ENCODE measurements at regions not wholly inside any gene's neighbourhood (a gene's known extent, or its start where the extent isn't known, plus 50 kb on each side); places are given as distances from the start of the nearest gene placed in this dataset.
A peak's percentile ranks its signal among the peaks of the same experiment; 100 is the strongest.

DNA sequence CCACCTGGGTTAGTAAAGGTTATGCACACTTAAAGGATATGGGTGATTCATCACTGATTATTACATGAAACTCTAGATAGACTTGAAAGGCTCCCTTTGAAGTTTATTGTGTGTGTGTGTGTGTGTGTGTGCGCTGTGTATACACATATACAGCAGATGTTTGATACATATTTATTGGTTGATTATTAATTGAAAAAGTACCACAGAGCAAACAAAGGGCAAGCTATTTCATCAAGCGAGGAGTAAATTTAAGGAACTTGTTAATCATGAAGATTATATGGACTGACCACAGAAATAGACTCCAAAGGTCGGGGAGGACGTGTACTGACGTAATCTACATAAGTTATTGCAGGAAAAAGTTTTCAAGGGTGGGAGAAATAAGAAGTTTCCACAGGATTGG is 617.4 kb upstream of the POU3F3 start:
- 4% methylated on average over 5 of the region's 5 CpGs for WGBS (ENCODE audit: low lambda C conversion rate)
- in situ Hi-C loops (cut with HindIII; ENCODE audit: extremely low pct_ligation_motif_present, low pct_unique_long_range_greater_than_20kb) (no loop called here), intact Hi-C loops (cut with micrococcal nuclease; ENCODE audit: unreplicated experiment) (no loop called here)
- H3K4me1 ChIP-seq (ENCODE audit: insufficient read depth, low read length) = no peaks in the 10 kb centered on the region
- FAIRE-seq (no peak), DNase-seq (ENCODE audit: low spot score) (no peak), ATAC-seq (no peak)
- ChIA-PET POLR2A (no interaction called here), CTCF (ENCODE audit: low intra/inter-chr PET ratio, low total read pairs) (no interaction called here)
- H3K27ac ChIP-seq (ENCODE audit: extremely low read length, insufficient read depth, low read length) = no peak overlapping the region
- BruUV-seq (replicated peaks) = no TSS peak
- H3K79me2 ChIP-seq (ENCODE audit: insufficient read depth, low read length) = no peaks in the 10 kb centered on the region
- TF ChIP-seq ATF7 (IDR thresholded peaks at IDR 0.05) (peak; percentile 31), ATF7 (CRISPR knock-in tag; IDR thresholded peaks at IDR 0.05) (no peak), MYC (CRISPR knock-in tag; IDR thresholded peaks at IDR 0.05; ENCODE audit: borderline replicate concordance) (no peak)
- H3K9me3 ChIP-seq (ENCODE audit: low read length) = peaks cover 29% of the 10 kb centered on the region
- H3K27me3 ChIP-seq (ENCODE audit: control insufficient read depth in 1 of 2, insufficient read depth in 2 of 2, low read length in 2 of 2) = no peaks in the 10 kb centered on the region
- H3K4me2 ChIP-seq (ENCODE audit: low read depth, low read length) = no peak overlapping the region
- H4K20me1 ChIP-seq (ENCODE audit: insufficient read depth, low read length) = no peaks in the 10 kb centered on the region
- no peak overlapping the region for H2AFZ ChIP-seq (ENCODE audit: low read length)
- H3K9ac ChIP-seq (ENCODE audit: insufficient read depth, low read depth, low read length) = no peak overlapping the region
- H3K4me3 ChIP-seq (replicated peaks in 1 of 3; ENCODE audit: insufficient read depth in 1 of 3, low read depth in 2 of 3, low read length in 3 of 3) = no peak overlapping the region
- H3K36me3 ChIP-seq (replicated peaks in 1 of 2; ENCODE audit: control insufficient read depth in 1 of 2, insufficient read depth in 2 of 2, low read length in 2 of 2) = no peaks in the 10 kb centered on the region

DNA sequence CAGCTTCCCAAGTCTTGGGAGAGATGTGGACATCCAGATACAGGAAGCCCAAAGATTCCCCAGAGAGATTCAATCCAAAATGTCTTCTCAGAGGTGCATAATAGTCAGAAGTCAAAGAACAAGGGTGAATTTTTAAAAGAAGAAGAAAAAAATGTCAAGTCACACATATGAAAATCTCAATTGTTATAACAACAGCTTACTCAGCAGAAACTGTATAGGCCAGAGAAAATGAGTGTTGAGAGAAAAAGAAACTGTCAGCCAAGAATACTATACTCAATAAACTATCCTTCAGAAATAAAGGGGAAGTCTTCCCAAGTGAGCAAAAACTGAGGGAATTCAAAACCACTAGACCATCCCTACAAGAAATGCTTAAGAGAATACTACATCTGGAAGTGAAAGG is 612.9 kb upstream of the POU3F3 start:
- CTCF ChIA-PET (ENCODE audit: low intra/inter-chr PET ratio, low total read pairs) = no interaction called here
- H3K9me3 ChIP-seq (ENCODE audit: low read length) = peaks cover 49% of the 10 kb centered on the region
- intact Hi-C loops (cut with micrococcal nuclease; ENCODE audit: unreplicated experiment) = no loop called here
- no peak overlapping the region for H3K4me3 ChIP-seq (replicated peaks in 1 of 3; ENCODE audit: insufficient read depth in 1 of 3, low read depth in 2 of 3, low read length in 3 of 3)
- no peaks in the 10 kb centered on the region for H3K79me2 ChIP-seq (ENCODE audit: insufficient read depth, low read length)
- BruUV-seq (replicated peaks) = no TSS peak
- no peak overlapping the region for H3K27ac ChIP-seq (ENCODE audit: extremely low read length, insufficient read depth, low read length)
- ATAC-seq = no peak
- no peaks in the 10 kb centered on the region for H4K20me1 ChIP-seq (ENCODE audit: insufficient read depth, low read length)
- in situ Hi-C loops (cut with HindIII; ENCODE audit: extremely low pct_ligation_motif_present, low pct_unique_long_range_greater_than_20kb) = no loop called here
- POLR2A ChIA-PET = no interaction called here
- FAIRE-seq = no peak
- no peak overlapping the region for H3K9ac ChIP-seq (ENCODE audit: insufficient read depth, low read depth, low read length)
- H3K4me2 ChIP-seq (ENCODE audit: low read depth, low read length) = no peak overlapping the region
- no peaks in the 10 kb centered on the region for H3K4me1 ChIP-seq (ENCODE audit: insufficient read depth, low read length)
- no peak overlapping the region for H2AFZ ChIP-seq (ENCODE audit: low read length)
- no peaks in the 10 kb centered on the region for H3K36me3 ChIP-seq (replicated peaks in 1 of 2; ENCODE audit: control insufficient read depth in 1 of 2, insufficient read depth in 2 of 2, low read length in 2 of 2)
- no peaks in the 10 kb centered on the region for H3K27me3 ChIP-seq (ENCODE audit: control insufficient read depth in 1 of 2, insufficient read depth in 2 of 2, low read length in 2 of 2)
- TF ChIP-seq MYNN (CRISPR knock-in tag; IDR thresholded peaks at IDR 0.05; ENCODE audit: low read depth) (no peak), ZNF563 (CRISPR knock-in tag; IDR thresholded peaks at IDR 0.05) (no peak), MAFF (IDR thresholded peaks at IDR 0.05; ENCODE audit: low read depth, low read length) (peak; percentile 89), ZNF263 (CRISPR knock-in tag; IDR thresholded peaks at IDR 0.05) (no peak), MAFK (conservative IDR thresholded peaks at IDR 0.05 in 1 of 2, IDR thresholded peaks at IDR 0.05 in 1 of 2; ENCODE audit: low read length in 2 of 2) (peak; percentile 83 to 92)
- TF ChIP-seq, protein P1, sequence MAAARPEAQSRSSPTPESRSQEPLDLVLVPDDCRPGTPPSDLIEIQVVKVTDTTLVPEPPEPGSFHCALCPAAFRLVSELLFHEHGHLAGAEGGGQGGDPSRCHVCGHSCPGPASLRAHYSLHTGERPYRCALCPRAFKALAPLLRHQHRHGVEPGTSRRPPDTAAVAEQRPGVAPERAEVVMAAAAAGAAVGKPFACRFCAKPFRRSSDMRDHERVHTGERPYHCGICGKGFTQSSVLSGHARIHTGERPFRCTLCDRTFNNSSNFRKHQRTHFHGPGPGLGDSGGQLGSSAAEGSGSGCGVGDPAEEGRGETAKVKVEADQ (CRISPR knock-in tag; IDR thresholded peaks at IDR 0.05; ENCODE audit: borderline replicate concordance) = no peak
- no peak for DNase-seq (ENCODE audit: low spot score)

Measured in HepG2 (cell line).